ENCODE measurements at regions not wholly inside any gene's neighbourhood (a gene's known extent, or its start where the extent isn't known, plus 50 kb on each side); places are given as distances from the start of the nearest gene placed in this dataset.

DNA sequence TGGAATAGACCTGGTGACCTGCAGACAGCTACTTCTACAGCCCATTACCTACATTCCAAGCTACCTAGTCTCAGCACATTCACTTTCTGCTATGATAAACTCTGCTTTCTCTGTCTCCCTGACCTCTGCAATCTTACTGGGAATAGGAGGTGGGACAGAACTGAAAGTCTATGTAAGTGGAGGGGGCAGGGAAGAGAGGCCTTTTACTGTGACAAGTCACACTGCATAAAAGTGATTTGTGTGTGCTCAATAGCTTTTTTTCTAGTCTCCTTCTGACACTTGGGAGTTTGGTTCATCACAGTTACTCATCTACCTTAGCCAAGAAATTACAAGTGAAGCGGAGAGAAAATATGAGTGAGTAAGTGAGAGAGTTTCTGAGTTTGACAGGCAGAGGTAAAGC is 322.4 kb downstream of the OLFM4 start:
- Histone ChIP-seq H3K4me1 (ENCODE audit: control insufficient read depth, insufficient read depth, low read length, unreplicated experiment) (no peaks in the 10 kb centered on the region), H3K36me3 (ENCODE audit: insufficient read depth, low read length) (no peaks in the 10 kb centered on the region), H2AFZ (ENCODE audit: low read length, unreplicated experiment) (no peak overlapping the region), H3K79me2 (ENCODE audit: control insufficient read depth, insufficient read depth, low read length, unreplicated experiment) (no peaks in the 10 kb centered on the region), H3K27ac (ENCODE audit: low read depth, low read length) (no peak overlapping the region), H3K4me3 (ENCODE audit: low read depth, low read length) (no peak overlapping the region), H3K27me3 (ENCODE audit: insufficient read depth, low read length) (no peaks in the 10 kb centered on the region)

DNA sequence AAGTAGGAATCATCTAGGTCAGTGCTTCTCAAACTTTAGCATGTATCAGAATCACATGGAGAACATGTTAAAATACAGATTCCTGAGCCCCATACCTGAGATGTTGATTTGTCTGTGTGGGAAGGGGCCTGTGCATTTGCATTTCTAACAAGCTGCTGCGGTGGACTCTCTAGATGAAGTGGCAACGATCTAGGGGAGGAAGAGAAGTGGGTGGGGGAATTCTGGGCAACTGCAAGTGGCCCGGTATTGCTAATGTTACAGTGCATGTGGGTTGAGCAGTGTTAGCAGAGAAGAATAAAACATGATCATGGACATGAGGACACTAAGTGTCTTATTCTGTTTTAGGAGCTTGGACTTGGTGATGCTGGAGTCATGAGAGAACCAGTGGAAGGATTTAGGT is 329.0 kb downstream of the OLFM4 start:
- Histone ChIP-seq H2AFZ (ENCODE audit: low read length, unreplicated experiment) (no peak overlapping the region), H3K4me3 (ENCODE audit: low read depth, low read length) (no peak overlapping the region), H3K4me1 (ENCODE audit: control insufficient read depth, insufficient read depth, low read length, unreplicated experiment) (no peaks in the 10 kb centered on the region), H3K36me3 (ENCODE audit: insufficient read depth, low read length) (no peaks in the 10 kb centered on the region), H3K79me2 (ENCODE audit: control insufficient read depth, insufficient read depth, low read length, unreplicated experiment) (no peaks in the 10 kb centered on the region), H3K27ac (ENCODE audit: low read depth, low read length) (no peak overlapping the region), H3K27me3 (ENCODE audit: insufficient read depth, low read length) (no peaks in the 10 kb centered on the region)

DNA sequence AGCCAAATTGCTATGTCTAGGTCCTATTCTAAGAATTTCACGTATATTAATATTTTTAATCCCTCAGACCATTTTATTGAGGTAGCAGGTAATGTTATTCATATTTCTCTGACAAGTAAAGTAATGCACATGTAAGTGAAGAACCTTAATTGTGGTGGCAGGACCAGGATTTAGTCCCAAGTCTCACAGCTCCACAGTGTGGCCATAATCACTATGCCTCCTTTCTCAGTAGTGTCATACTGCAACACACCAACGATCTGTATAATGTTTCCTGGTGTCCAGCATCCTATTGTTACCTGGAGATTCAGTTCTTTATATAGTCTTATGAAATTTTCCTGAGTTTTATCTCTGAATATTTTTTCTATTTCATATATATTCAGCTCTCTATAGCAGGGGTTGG is 340.3 kb downstream of the OLFM4 start:
- Histone ChIP-seq H3K27ac (ENCODE audit: low read depth, low read length) (no peak overlapping the region), H3K36me3 (ENCODE audit: insufficient read depth, low read length) (no peaks in the 10 kb centered on the region), H3K4me1 (ENCODE audit: control insufficient read depth, insufficient read depth, low read length, unreplicated experiment) (no peaks in the 10 kb centered on the region), H2AFZ (ENCODE audit: low read length, unreplicated experiment) (no peak overlapping the region), H3K4me3 (ENCODE audit: low read depth, low read length) (no peak overlapping the region), H3K79me2 (ENCODE audit: control insufficient read depth, insufficient read depth, low read length, unreplicated experiment) (no peaks in the 10 kb centered on the region), H3K27me3 (ENCODE audit: insufficient read depth, low read length) (no peaks in the 10 kb centered on the region)

DNA sequence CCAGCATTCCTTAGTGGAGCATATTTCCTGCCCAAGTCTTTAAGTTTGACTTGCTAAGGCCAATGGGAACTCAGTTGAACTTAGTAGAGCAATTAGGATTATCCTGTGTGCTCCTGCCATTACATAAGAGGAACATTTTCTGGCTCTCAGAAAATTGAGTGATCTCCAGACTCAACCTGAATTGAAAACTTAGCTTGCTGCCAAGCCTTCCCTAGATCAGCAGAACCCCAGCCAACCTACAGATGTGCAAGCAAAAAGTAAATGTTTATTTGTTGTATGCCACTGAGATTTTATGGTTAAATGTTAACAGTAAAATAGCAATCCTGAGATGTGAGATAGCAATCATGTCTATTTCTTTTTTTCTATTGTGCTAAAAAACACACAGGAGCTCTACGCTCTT is 350.9 kb downstream of the OLFM4 start:
- no peaks in the 10 kb centered on the region for H3K4me1 ChIP-seq (ENCODE audit: control insufficient read depth, insufficient read depth, low read length, unreplicated experiment)
- H3K36me3 ChIP-seq (ENCODE audit: insufficient read depth, low read length) = no peaks in the 10 kb centered on the region
- H2AFZ ChIP-seq (ENCODE audit: low read length, unreplicated experiment) = no peak overlapping the region
- H3K27me3 ChIP-seq (ENCODE audit: insufficient read depth, low read length) = no peaks in the 10 kb centered on the region
- H3K27ac ChIP-seq (ENCODE audit: low read depth, low read length) = no peak overlapping the region
- no peaks in the 10 kb centered on the region for H3K79me2 ChIP-seq (ENCODE audit: control insufficient read depth, insufficient read depth, low read length, unreplicated experiment)
- H3K4me3 ChIP-seq (ENCODE audit: low read depth, low read length) = no peak overlapping the region

DNA sequence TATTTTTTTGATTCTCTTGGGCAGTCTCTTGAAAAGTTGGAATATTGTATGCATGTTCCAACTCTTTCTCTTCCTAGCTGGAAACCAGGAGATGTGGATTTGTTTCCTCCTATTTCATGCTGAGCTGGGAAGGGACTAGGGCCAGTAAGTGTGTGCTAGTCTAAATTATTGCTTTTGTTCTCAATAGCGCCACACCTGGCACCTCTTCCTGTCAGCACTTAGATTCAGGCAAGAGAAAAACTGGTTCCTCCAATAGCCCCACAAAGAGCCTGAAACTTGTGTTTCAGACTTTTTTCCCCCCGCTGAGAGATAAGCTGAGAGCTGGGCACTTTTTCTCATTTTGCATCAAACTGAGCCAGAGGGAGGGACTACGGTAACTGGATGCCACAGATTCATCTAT is 353.4 kb downstream of the OLFM4 start:
- no peak overlapping the region for H2AFZ ChIP-seq (ENCODE audit: low read length, unreplicated experiment)
- H3K27ac ChIP-seq (ENCODE audit: low read depth, low read length) = no peak overlapping the region
- no peak overlapping the region for H3K4me3 ChIP-seq (ENCODE audit: low read depth, low read length)
- H3K4me1 ChIP-seq (ENCODE audit: control insufficient read depth, insufficient read depth, low read length, unreplicated experiment) = no peaks in the 10 kb centered on the region
- H3K27me3 ChIP-seq (ENCODE audit: insufficient read depth, low read length) = no peaks in the 10 kb centered on the region
- H3K79me2 ChIP-seq (ENCODE audit: control insufficient read depth, insufficient read depth, low read length, unreplicated experiment) = no peaks in the 10 kb centered on the region
- no peaks in the 10 kb centered on the region for H3K36me3 ChIP-seq (ENCODE audit: insufficient read depth, low read length)

DNA sequence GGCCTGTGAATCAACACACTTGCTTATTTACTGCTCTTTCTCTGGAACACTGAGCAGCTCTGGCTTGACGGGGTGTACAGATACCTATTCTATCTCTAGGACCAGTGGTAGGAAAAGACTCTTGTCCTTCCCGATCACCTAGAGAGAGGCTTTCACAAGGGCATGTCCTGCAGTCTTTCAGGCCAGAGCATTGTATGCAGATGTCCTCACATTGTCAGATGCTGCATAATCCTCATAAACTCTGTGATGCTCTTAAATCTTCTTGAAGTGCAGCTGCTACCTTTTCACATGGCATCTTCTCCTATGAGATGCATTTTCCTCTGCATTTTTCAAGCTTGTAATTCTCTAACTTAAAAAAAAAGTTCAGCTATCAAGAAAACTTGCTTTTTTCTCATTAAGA is 369.4 kb downstream of the OLFM4 start:
- H3K27me3 ChIP-seq (ENCODE audit: insufficient read depth, low read length) = no peaks in the 10 kb centered on the region
- no peak overlapping the region for H2AFZ ChIP-seq (ENCODE audit: low read length, unreplicated experiment)
- no peaks in the 10 kb centered on the region for H3K4me1 ChIP-seq (ENCODE audit: control insufficient read depth, insufficient read depth, low read length, unreplicated experiment)
- no peaks in the 10 kb centered on the region for H3K79me2 ChIP-seq (ENCODE audit: control insufficient read depth, insufficient read depth, low read length, unreplicated experiment)
- H3K4me3 ChIP-seq (ENCODE audit: low read depth, low read length) = no peak overlapping the region
- H3K27ac ChIP-seq (ENCODE audit: low read depth, low read length) = no peak overlapping the region
- H3K36me3 ChIP-seq (ENCODE audit: insufficient read depth, low read length) = no peaks in the 10 kb centered on the region

DNA sequence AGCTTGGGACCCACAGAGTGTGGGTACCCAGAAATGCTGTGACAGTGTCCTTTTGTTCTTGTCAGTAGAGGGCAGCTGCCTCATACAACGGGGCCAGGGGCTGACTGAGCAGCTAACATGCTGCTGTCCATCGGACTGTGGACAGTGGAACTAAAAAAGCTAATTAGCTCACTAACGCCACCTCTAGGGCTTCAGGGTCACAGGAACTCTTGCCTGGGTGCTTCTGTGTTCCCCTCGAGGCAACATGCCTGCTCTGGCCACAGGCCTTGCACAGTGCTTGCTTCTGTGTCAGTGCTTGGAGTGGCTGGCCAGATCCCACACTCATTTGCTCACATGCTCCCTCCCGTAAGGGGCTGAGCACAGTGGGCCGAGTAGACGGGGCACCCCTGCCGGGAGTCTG is 377.0 kb downstream of the OLFM4 start:
- H3K27ac ChIP-seq (ENCODE audit: low read depth, low read length) = no peak overlapping the region

DNA sequence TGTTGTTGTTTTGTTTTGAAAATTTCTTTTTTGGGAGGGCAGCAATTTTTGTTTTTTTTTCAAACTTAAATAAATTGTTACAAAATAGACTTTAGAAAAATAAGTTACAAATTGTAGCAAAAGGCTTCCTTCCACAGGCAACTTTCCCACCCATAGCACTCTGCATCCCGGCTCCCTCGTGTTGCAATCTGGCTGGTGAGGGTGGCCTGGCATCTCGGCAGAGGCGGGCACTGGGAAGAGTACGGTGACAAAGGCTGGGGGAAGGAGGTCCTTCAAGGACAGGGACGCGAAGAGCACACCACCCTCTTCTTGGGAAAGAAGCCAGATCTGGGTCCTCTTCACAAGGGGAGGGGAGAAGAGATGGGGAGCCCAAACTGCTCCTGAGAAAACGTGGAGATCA is 379.7 kb downstream of the OLFM4 start:
- Histone ChIP-seq H2AFZ (ENCODE audit: low read length, unreplicated experiment) (no peak overlapping the region), H3K36me3 (ENCODE audit: insufficient read depth, low read length) (no peaks in the 10 kb centered on the region), H3K27ac (ENCODE audit: low read depth, low read length) (no peak overlapping the region), H3K4me3 (ENCODE audit: low read depth, low read length) (no peak overlapping the region), H3K79me2 (ENCODE audit: control insufficient read depth, insufficient read depth, low read length, unreplicated experiment) (no peaks in the 10 kb centered on the region), H3K27me3 (ENCODE audit: insufficient read depth, low read length) (no peaks in the 10 kb centered on the region), H3K4me1 (ENCODE audit: control insufficient read depth, insufficient read depth, low read length, unreplicated experiment) (no peaks in the 10 kb centered on the region)

More for the DNA sequence above, 377.0 kb downstream of the OLFM4 start:
- no peaks in the 10 kb centered on the region for H3K4me1 ChIP-seq (ENCODE audit: control insufficient read depth, insufficient read depth, low read length, unreplicated experiment)
- H3K79me2 ChIP-seq (ENCODE audit: control insufficient read depth, insufficient read depth, low read length, unreplicated experiment) = no peaks in the 10 kb centered on the region
- no peak overlapping the region for H3K4me3 ChIP-seq (ENCODE audit: low read depth, low read length)
- no peaks in the 10 kb centered on the region for H3K27me3 ChIP-seq (ENCODE audit: insufficient read depth, low read length)
- no peak overlapping the region for H2AFZ ChIP-seq (ENCODE audit: low read length, unreplicated experiment)
- H3K36me3 ChIP-seq (ENCODE audit: insufficient read depth, low read length) = no peaks in the 10 kb centered on the region

DNA sequence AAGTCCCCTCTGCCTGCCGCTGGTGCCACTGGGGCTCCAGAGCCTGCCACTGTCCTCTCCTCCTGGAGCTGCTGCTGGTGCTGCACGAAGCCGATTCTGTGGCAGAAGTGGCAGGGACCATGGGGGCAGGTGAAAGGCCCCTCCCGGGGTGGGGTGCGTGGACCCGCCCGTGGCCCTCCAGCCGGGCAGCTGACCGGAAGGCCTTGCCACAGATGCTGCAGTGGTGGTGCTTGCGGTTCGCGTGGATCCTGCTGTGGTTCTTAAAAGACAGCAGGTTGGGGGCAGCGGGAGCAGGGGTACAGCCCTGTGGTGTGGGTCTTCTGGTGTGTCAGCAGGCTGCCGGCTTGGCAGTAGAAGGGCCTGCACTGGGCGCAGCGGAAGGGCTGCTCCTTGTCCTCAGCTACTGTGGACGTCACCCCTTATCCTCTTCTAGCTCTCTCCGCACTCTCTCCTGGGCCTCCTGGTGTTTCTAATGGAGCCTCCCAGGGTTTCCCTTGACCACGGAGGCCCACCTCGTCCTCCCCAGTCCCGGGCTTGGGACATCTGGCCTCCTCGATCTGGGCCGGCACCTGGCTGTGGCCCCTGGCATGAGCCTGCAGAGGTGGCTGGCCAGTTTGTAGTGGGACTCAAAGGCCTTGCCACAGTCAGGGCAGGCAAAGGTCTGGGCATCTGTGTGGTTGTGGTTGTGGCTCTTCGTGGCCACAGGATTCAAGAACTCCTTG is 380.4 kb downstream of the OLFM4 start:
- H3K27me3 ChIP-seq (ENCODE audit: insufficient read depth, low read length) = no peaks in the 10 kb centered on the region
- no peak overlapping the region for H2AFZ ChIP-seq (ENCODE audit: low read length, unreplicated experiment)
- no peaks in the 10 kb centered on the region for H3K4me1 ChIP-seq (ENCODE audit: control insufficient read depth, insufficient read depth, low read length, unreplicated experiment)
- H3K79me2 ChIP-seq (ENCODE audit: control insufficient read depth, insufficient read depth, low read length, unreplicated experiment) = no peaks in the 10 kb centered on the region
- H3K27ac ChIP-seq (ENCODE audit: low read depth, low read length) = no peak overlapping the region
- no peak overlapping the region for H3K4me3 ChIP-seq (ENCODE audit: low read depth, low read length)
- H3K36me3 ChIP-seq (ENCODE audit: insufficient read depth, low read length) = no peaks in the 10 kb centered on the region

DNA sequence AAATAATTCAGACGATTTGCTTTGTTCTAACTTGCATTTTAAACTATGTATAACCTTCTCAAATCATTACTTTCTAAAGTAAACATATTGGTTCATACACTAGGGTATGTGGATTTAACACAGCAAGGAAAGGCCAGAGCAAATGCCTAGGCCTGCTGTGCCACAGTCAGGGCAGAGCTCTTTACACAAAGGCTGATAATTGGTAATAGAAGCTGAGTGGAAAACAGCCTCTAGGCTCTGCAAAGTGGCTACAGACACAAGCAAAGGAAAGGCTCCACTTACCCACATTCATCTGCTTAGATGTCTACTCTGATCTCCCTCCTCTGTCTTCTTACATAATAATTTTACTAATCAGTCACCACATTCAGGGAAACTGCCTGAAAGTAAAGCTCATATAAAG is 382.9 kb downstream of the OLFM4 start:
- Histone ChIP-seq H3K79me2 (ENCODE audit: control insufficient read depth, insufficient read depth, low read length, unreplicated experiment) (no peaks in the 10 kb centered on the region), H3K36me3 (ENCODE audit: insufficient read depth, low read length) (no peaks in the 10 kb centered on the region), H3K4me1 (ENCODE audit: control insufficient read depth, insufficient read depth, low read length, unreplicated experiment) (no peaks in the 10 kb centered on the region), H3K4me3 (ENCODE audit: low read depth, low read length) (no peak overlapping the region), H3K27me3 (ENCODE audit: insufficient read depth, low read length) (no peaks in the 10 kb centered on the region), H3K27ac (ENCODE audit: low read depth, low read length) (no peak overlapping the region), H2AFZ (ENCODE audit: low read length, unreplicated experiment) (no peak overlapping the region)

DNA sequence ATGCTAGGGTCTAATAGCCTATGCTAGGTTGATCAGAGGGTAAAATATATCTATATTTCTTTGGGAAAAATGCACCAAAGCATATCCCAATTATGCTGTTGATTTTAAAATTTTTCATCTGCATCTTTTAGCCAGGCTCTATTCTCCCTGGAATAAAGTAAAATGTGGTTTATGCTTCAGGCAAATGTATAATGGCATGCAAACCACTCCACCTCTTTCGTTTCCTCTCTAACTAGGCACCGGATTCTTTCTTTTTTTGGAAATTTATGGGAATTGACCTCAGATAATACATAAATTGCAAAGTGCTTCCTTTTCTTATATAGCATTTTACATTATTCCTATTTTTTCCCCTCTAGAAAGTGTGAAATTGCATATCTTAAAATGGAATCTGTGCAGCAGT is 386.5 kb downstream of the OLFM4 start:
- H3K27ac ChIP-seq (ENCODE audit: low read depth, low read length) = no peak overlapping the region
- no peak overlapping the region for H3K4me3 ChIP-seq (ENCODE audit: low read depth, low read length)
- H3K36me3 ChIP-seq (ENCODE audit: insufficient read depth, low read length) = no peaks in the 10 kb centered on the region
- no peaks in the 10 kb centered on the region for H3K27me3 ChIP-seq (ENCODE audit: insufficient read depth, low read length)
- no peaks in the 10 kb centered on the region for H3K4me1 ChIP-seq (ENCODE audit: control insufficient read depth, insufficient read depth, low read length, unreplicated experiment)
- no peak overlapping the region for H2AFZ ChIP-seq (ENCODE audit: low read length, unreplicated experiment)
- H3K79me2 ChIP-seq (ENCODE audit: control insufficient read depth, insufficient read depth, low read length, unreplicated experiment) = no peaks in the 10 kb centered on the region
